Limb (tissue), 2 donors: ENCODE measurements at regions not wholly inside any gene's neighbourhood (a gene's known extent, or its start where the extent isn't known, plus 50 kb on each side); places are given as distances from the start of the nearest gene placed in this dataset.
"Not testable (repeated sequence)": the region's sequence is repeated elsewhere in the genome, so short reads cannot be mapped to it uniquely, and the experiment has no call there.

Source experiments
- DNase-seq, 2 donors: peaks; one replicate each; pipeline ENCODE4 v3.0.0-alpha.2; 2016; ENCODE audit errors: extremely low spot score in 2 of 2

DNA sequence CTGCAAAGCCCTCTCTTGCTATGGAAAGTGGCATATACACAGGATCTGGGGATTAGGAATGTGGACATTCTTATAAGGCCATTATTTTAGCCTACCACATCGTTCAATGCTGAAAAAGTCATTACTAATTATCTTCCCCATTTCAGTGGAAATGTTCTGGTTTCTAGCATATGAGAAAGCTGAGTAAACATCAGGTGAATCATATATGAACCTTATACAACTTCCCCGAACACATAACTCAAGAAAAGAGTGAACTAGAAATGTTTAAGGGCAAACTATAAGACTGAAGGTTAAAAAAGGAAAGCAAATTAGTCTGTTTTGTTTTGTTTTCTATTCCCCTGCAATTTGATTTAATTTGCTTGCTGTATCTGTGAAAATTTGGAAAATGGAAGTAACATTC lies 62.5 kb upstream of the SEC22B start:
- DNase-seq, result not testable (repeated sequence)

- DNase-seq, result not testable (repeated sequence)
Measured at GRCh38 chr1:120233661-120234018, 57.3 kb upstream of the SEC22B start.

- DNase-seq, result not testable (repeated sequence)
Measured at GRCh38 chr1:120232834-120233660, 56.7 kb upstream of the SEC22B start.

DNA sequence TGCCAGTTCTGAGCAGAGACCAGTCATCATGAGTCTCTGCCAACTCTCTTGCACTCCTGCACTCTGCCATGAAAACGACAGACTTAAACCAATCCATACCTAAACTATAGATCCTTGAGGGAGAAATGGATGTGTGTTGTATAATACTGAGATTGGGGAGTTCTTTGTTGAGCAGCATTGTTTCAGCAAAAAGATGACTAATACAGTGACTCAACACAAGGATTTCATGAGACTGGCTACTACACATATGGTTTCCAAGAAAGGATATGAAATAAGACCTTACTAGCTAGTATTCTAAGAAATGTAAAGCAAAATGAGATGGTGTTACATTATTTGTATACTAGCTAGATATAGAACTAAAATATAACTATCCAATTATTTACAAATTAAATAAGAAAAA lies 53.5 kb upstream of the SEC22B start:
- not testable (repeated sequence) for DNase-seq
